Body of pancreas (tissue), 4 donors: ENCODE measurements at regions not wholly inside any gene's neighbourhood (a gene's known extent, or its start where the extent isn't known, plus 50 kb on each side); places are given as distances from the start of the nearest gene placed in this dataset.

Source experiments
- ATAC-seq: fragments of 150-250 bp; one replicate; pipeline ENCODE4 v1.9.1; 2016
- DNase-seq, 4 donors: peaks; one replicate each; pipeline ENCODE4 v3.0.0-alpha.2; 2019
- H3K27ac ChIP-seq, 4 donors: fragments of 200-600 bp; sonication (generic); 1 replicate in 3 of 4; 2 replicates in 1 of 4; pipeline versions ENCODE4 v1.5.1 to v1.6.1; 2016 to 2019; ENCODE audit warnings: mild to moderate bottlenecking in 1 of 4, mixed read lengths in 1 of 4, moderate library complexity in 1 of 4
- H3K27me3 ChIP-seq, 2 donors: fragments of 200-600 bp; sonication (generic); one replicate each; pipeline ENCODE4 v1.6.0; 2016; ENCODE audit warnings: mild to moderate bottlenecking in 1 of 2
- H3K36me3 ChIP-seq, 2 donors: fragments of 200-600 bp; sonication (generic); replicated peaks in 1 of 2; 2 replicates each; pipeline ENCODE4 v1.5.1; 2016; ENCODE audit warnings: low read depth in 2 of 2; ENCODE audit not compliant: insufficient read depth in 1 of 2
- H3K4me1 ChIP-seq: fragments of 200-600 bp; sonication (generic); one replicate; pipeline ENCODE4 v1.6.0; 2016
- H3K4me3 ChIP-seq, 2 donors: fragments of 200-600 bp; sonication (generic); 1 replicate in 1 of 2; 2 replicates in 1 of 2; pipeline ENCODE4 v1.5.1; 2016 to 2019
- H3K9me3 ChIP-seq, 3 donors: fragments of 200-600 bp; sonication (generic); 1 replicate in 2 of 3; 2 replicates in 1 of 3; pipeline ENCODE4 v1.5.1; 2016
- CTCF ChIP-seq, 7 experiments: fragments of 450-650 bp in 4 of 7; fragments of 200-600 bp in 3 of 7; sonication (generic) in 3 of 7; IDR thresholded peaks; one replicate each; pipeline ENCODE4 v1.5.1; 2016 to 2019; ENCODE audit warnings: antibody characterized with exemption in 7 of 7
- POLR2A ChIP-seq, 3 donors: fragments of 450-650 bp; IDR thresholded peaks; one replicate each; pipeline ENCODE4 v1.6.1; 2016; ENCODE audit warnings: antibody characterized with exemption in 3 of 3, mild to moderate bottlenecking in 2 of 3
- WGBS, 2 donors: methylation state at CpG; one replicate each; pipeline ENCODE4 v1.1.5; 2017; 5-methylcytosine and 5-hydroxymethylcytosine counted together
- intact Hi-C: fragments of 100-400 bp; cut with DNase I; formaldehyde crosslinking; loops from one replicate; pipeline ENCODE4 v1.15.1; 2023

GRCh38 chr17:34874478-34874877 lies 86.8 kb downstream of the CCT6B start:
- DNase-seq (no peak), ATAC-seq (no peak)
- TF ChIP-seq POLR2A (IDR thresholded peaks at IDR 0.05) (no peak), CTCF (IDR thresholded peaks at IDR 0.05) (no peak)
- no peaks in the 10 kb centered on the region for H3K4me1 ChIP-seq
- H3K27ac ChIP-seq: no peak overlapping the region
- WGBS, 2 donors: 20 to 60% methylated on average over 1 of the region's 1 CpG
- H3K4me3 ChIP-seq: no peak overlapping the region
- intact Hi-C loops: no loop called here
- H3K9me3 ChIP-seq: no peaks in the 10 kb centered on the region
- no peaks in the 10 kb centered on the region for H3K36me3 ChIP-seq
- H3K27me3 ChIP-seq: no peaks in the 10 kb centered on the region

GRCh38 chr17:34872640-34873039 lies 88.6 kb downstream of the CCT6B start:
- WGBS, 2 donors: 68 to 85% methylated on average over 2 of the region's 2 CpGs
- DNase-seq (no peak), ATAC-seq (no peak)
- no peak for TF ChIP-seq CTCF (IDR thresholded peaks at IDR 0.05)
- no peak for TF ChIP-seq POLR2A (IDR thresholded peaks at IDR 0.05)
- H3K36me3 ChIP-seq: no peaks in the 10 kb centered on the region
- intact Hi-C loops: no loop called here
- no peaks in the 10 kb centered on the region for H3K27me3 ChIP-seq
- H3K27ac ChIP-seq: no peak overlapping the region
- H3K4me3 ChIP-seq: no peak overlapping the region
- H3K4me1 ChIP-seq: no peaks in the 10 kb centered on the region
- no peaks in the 10 kb centered on the region for H3K9me3 ChIP-seq

- no peaks in the 10 kb centered on the region for H3K4me1 ChIP-seq
- intact Hi-C loops: no loop called here
- H3K27me3 ChIP-seq: no peaks in the 10 kb centered on the region
- no peaks in the 10 kb centered on the region for H3K9me3 ChIP-seq
- H3K36me3 ChIP-seq: no peaks in the 10 kb centered on the region
- DNase-seq: no peak
- no peak for ATAC-seq
- no peak overlapping the region for H3K27ac ChIP-seq
- H3K4me3 ChIP-seq: no peak overlapping the region
- TF ChIP-seq CTCF (IDR thresholded peaks at IDR 0.05): no peak
- TF ChIP-seq POLR2A (IDR thresholded peaks at IDR 0.05): no peak
Measured at GRCh38 chr17:34869641-34870040, 91.6 kb downstream of the CCT6B start.

- no peak for DNase-seq
- WGBS, 2 donors: 86 to 91% methylated on average over 6 of the region's 6 CpGs
- intact Hi-C loops: no loop called here
Measured at GRCh38 chr17:34865716-34866115, 95.5 kb downstream of the CCT6B start.

More at GRCh38 chr17:34865716-34866115, 95.5 kb downstream of the CCT6B start:
- no peak overlapping the region for H3K27ac ChIP-seq
- ATAC-seq: no peak
- TF ChIP-seq POLR2A (IDR thresholded peaks at IDR 0.05) (no peak), CTCF (IDR thresholded peaks at IDR 0.05) (no peak)
- H3K36me3 ChIP-seq: no peaks in the 10 kb centered on the region
- no peak overlapping the region for H3K4me3 ChIP-seq
- H3K9me3 ChIP-seq: no peaks in the 10 kb centered on the region
- H3K4me1 ChIP-seq: no peaks in the 10 kb centered on the region
- H3K27me3 ChIP-seq: no peaks in the 10 kb centered on the region
